ENCODE measurements at regions not wholly inside any gene's neighbourhood (a gene's known extent, or its start where the extent isn't known, plus 50 kb on each side); places are given as distances from the start of the nearest gene placed in this dataset.

DNA sequence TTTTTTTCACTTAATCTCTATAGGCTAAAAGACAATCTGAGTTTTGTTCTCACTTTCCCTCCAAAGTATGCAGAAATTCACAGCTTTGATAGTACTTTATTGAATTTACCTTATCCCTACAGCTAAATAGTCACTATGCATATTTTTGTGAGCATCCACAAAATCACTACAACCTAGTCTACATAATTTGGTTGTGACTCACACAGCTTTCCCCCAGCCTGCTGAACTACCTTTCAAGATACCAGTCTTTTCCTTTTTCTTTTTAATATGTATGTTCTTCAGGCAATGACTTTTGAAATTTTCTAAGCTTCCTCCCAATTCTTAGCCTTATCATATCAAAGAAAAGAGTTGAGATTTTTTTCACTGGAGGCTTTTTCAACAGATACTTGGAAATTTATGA is 347.3 kb upstream of the CDH6 start:
- TF ChIP-seq POLR2AphosphoS5 (IDR thresholded peaks at IDR 0.05), result no peak
- TF ChIP-seq, protein P1, sequence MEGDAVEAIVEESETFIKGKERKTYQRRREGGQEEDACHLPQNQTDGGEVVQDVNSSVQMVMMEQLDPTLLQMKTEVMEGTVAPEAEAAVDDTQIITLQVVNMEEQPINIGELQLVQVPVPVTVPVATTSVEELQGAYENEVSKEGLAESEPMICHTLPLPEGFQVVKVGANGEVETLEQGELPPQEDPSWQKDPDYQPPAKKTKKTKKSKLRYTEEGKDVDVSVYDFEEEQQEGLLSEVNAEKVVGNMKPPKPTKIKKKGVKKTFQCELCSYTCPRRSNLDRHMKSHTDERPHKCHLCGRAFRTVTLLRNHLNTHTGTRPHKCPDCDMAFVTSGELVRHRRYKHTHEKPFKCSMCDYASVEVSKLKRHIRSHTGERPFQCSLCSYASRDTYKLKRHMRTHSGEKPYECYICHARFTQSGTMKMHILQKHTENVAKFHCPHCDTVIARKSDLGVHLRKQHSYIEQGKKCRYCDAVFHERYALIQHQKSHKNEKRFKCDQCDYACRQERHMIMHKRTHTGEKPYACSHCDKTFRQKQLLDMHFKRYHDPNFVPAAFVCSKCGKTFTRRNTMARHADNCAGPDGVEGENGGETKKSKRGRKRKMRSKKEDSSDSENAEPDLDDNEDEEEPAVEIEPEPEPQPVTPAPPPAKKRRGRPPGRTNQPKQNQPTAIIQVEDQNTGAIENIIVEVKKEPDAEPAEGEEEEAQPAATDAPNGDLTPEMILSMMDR (IDR thresholded peaks at IDR 0.05), result no peak
- TF ChIP-seq EP300 (IDR thresholded peaks at IDR 0.05), result no peak
- TF ChIP-seq POLR2A (IDR thresholded peaks at IDR 0.05; ENCODE audit: low read depth), result no peak
- Histone ChIP-seq H3K27ac (replicated peaks in 1 of 4) (no peak overlapping the region), H3K9me3 (peaks cover 0 to 5% (median 0%) of the 10 kb centered on the region in 4 donors), H3K27me3 (no peaks in the 10 kb centered on the region), H3K4me1 (no peaks in the 10 kb centered on the region), H3K36me3 (no peaks in the 10 kb centered on the region), H3K4me3 (no peak overlapping the region)
- no peak for DNase-seq (ENCODE audit: extremely low spot score)
- intact Hi-C loops (cut with DNase I), result no loop called here

DNA sequence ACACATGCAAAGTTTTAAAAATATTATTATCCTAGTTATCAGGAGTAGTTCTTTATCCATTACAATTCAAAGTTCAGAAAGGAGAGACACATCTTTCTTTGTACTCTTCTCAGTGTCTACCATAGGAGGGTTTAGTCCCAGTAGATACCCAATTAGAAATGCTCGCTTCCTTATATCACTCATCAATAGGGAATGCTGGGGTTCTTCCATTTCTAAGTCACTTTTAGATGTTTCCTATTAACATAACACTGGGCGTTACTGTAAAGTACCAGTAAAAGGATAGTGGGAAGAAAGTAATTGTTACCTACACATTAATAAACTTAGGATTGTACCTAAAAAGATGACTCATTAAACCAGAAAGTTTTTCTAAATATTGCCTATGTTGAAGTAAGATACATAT is 348.3 kb upstream of the CDH6 start:
- H3K4me3 ChIP-seq, result no peak overlapping the region
- H3K27ac ChIP-seq (replicated peaks in 1 of 4), result no peak overlapping the region
- H3K9me3 ChIP-seq, result peaks cover 0 to 5% (median 0%) of the 10 kb centered on the region in 4 donors
- intact Hi-C loops (cut with DNase I), result no loop called here
- no peaks in the 10 kb centered on the region for H3K27me3 ChIP-seq
- H3K36me3 ChIP-seq, result no peaks in the 10 kb centered on the region
- no peak for TF ChIP-seq EP300 (IDR thresholded peaks at IDR 0.05)
- no peak for TF ChIP-seq POLR2A (IDR thresholded peaks at IDR 0.05; ENCODE audit: low read depth)
- TF ChIP-seq POLR2AphosphoS5 (IDR thresholded peaks at IDR 0.05), result no peak
- TF ChIP-seq, protein P1 (IDR thresholded peaks at IDR 0.05), result no peak
- 77% methylated on average over 2 of the region's 2 CpGs for WGBS
- DNase-seq (ENCODE audit: extremely low spot score), result no peak
- H3K4me1 ChIP-seq, result peaks cover 0 to 8% (median 6%) of the 10 kb centered on the region in 4 donors

DNA sequence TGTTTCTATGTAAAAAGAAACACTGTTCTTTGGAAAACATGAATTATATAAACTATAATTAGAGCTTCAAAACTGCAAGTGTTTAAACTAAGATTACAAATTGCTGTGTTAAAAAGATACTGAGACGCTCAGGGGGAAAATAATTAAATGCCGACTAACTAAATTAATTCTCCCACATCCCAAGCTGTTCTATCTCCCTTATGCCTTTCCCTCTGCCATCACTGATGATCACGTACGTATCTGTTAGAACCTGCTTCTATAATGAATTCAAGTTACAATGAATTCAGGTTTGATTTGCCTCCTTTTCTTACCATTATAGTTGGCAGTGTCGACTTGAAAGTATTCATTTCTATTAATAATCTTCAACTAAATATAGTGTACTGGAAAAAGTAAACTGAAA is 349.9 kb upstream of the CDH6 start:
- 71% methylated on average over 5 of the region's 5 CpGs for WGBS
- Histone ChIP-seq H3K27ac (replicated peaks in 1 of 4) (no peak overlapping the region), H3K36me3 (no peaks in the 10 kb centered on the region), H3K9me3 (peaks cover 0 to 5% (median 0%) of the 10 kb centered on the region in 4 donors), H3K4me3 (no peak overlapping the region), H3K4me1 (peaks cover 0 to 14% (median 8%) of the 10 kb centered on the region in 4 donors), H3K27me3 (no peaks in the 10 kb centered on the region)
- TF ChIP-seq, protein P1 (IDR thresholded peaks at IDR 0.05), result no peak
- TF ChIP-seq POLR2AphosphoS5 (IDR thresholded peaks at IDR 0.05) (no peak), POLR2A (IDR thresholded peaks at IDR 0.05; ENCODE audit: low read depth) (no peak), EP300 (IDR thresholded peaks at IDR 0.05) (no peak)
- intact Hi-C loops (cut with DNase I), result no loop called here
- DNase-seq (ENCODE audit: extremely low spot score), result no peak

DNA sequence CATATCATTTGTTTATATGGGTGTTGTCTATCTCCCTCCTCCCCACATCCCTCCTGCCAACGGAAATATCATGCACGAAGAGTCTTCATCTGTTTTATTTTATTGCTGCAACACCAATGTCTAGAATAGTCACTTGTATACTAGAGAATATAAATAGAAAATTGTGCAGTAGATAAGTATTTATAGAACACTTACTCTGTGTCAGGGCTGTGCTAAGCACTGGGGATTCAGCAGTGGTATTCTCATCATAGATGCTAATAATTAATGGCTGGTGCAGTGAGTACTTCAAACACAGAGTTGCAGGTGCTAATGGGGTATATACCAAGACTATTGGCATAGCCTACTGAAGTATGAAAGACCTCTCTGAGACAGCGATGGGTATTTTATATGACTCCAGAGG is 353.5 kb upstream of the CDH6 start:
- TF ChIP-seq POLR2A (IDR thresholded peaks at IDR 0.05; ENCODE audit: low read depth) (no peak), EP300 (IDR thresholded peaks at IDR 0.05) (no peak), POLR2AphosphoS5 (IDR thresholded peaks at IDR 0.05) (no peak)
- TF ChIP-seq, protein P1 (IDR thresholded peaks at IDR 0.05), result no peak
- Histone ChIP-seq H3K9me3 (peaks cover 0 to 5% (median 0%) of the 10 kb centered on the region in 4 donors), H3K27ac (replicated peaks in 1 of 4) (no peak overlapping the region), H3K27me3 (no peaks in the 10 kb centered on the region), H3K4me1 (peaks cover 0 to 14% (median 8%) of the 10 kb centered on the region in 4 donors), H3K36me3 (no peaks in the 10 kb centered on the region), H3K4me3 (no peak overlapping the region)
- 44% methylated on average over 3 of the region's 3 CpGs for WGBS
- DNase-seq (ENCODE audit: extremely low spot score), result no peak
- intact Hi-C loops (cut with DNase I), result no loop called here

- peaks cover 0 to 5% (median 0%) of the 10 kb centered on the region in 4 donors for H3K9me3 ChIP-seq
- no peak for TF ChIP-seq POLR2AphosphoS5 (IDR thresholded peaks at IDR 0.05)
- no peak for TF ChIP-seq EP300 (IDR thresholded peaks at IDR 0.05)
- no peak for TF ChIP-seq POLR2A (IDR thresholded peaks at IDR 0.05; ENCODE audit: low read depth)
- TF ChIP-seq, protein P1 (IDR thresholded peaks at IDR 0.05), result no peak
- H3K27me3 ChIP-seq, result no peaks in the 10 kb centered on the region
- H3K27ac ChIP-seq (replicated peaks in 1 of 4), result no peak overlapping the region
- H3K36me3 ChIP-seq, result no peaks in the 10 kb centered on the region
- no peak for DNase-seq (ENCODE audit: extremely low spot score)
- WGBS, result 59% methylated on average over 3 of the region's 3 CpGs
- H3K4me1 ChIP-seq, result peaks cover 0 to 14% (median 8%) of the 10 kb centered on the region in 4 donors
- H3K4me3 ChIP-seq, result no peak overlapping the region
- intact Hi-C loops (cut with DNase I), result no loop called here
These were observed 354.5 kb upstream of the CDH6 start for GRCh38 chr5:30838936-30839496.
